Activated naive CD4-positive, alpha-beta T cell treated with anti-CD3 and anti-CD28 coated beads, Interleukin-2, amount 50 U/mL, for 24 hours (primary cell): ENCODE measurements at regions not wholly inside any gene's neighbourhood (a gene's known extent, or its start where the extent isn't known, plus 50 kb on each side); places are given as distances from the start of the nearest gene placed in this dataset.

Experiments used
- H3K27ac Mint-ChIP-seq: one replicate; pipeline ENCODE4 v1.8.0; 2021; ENCODE audit warnings: mild to moderate bottlenecking, mixed read lengths
- H3K27me3 Mint-ChIP-seq: one replicate; pipeline ENCODE4 v1.8.0; 2021; ENCODE audit warnings: mixed read lengths
- H3K36me3 Mint-ChIP-seq: one replicate; pipeline ENCODE4 v1.8.0; 2021; ENCODE audit warnings: mixed read lengths
- H3K4me1 Mint-ChIP-seq: one replicate; pipeline ENCODE4 v1.8.0; 2021; ENCODE audit warnings: mixed read lengths
- H3K4me3 Mint-ChIP-seq: one replicate; pipeline ENCODE4 v1.8.0; 2021; ENCODE audit warnings: mild to moderate bottlenecking, mixed read lengths
- H3K9me3 Mint-ChIP-seq: one replicate; pipeline ENCODE4 v1.8.0; 2021; ENCODE audit warnings: mixed read lengths

GRCh38 chr16:64892835-64893785 lies 228.8 kb downstream of the CDH11 start:
- peaks cover 11% of the 10 kb centered on the region for H3K9me3 Mint-ChIP-seq
- H3K36me3 Mint-ChIP-seq, result no peaks in the 10 kb centered on the region
- H3K27ac Mint-ChIP-seq, result no peak overlapping the region
- no peak overlapping the region for H3K4me3 Mint-ChIP-seq
- no peaks in the 10 kb centered on the region for H3K4me1 Mint-ChIP-seq
- H3K27me3 Mint-ChIP-seq, result no peaks in the 10 kb centered on the region

GRCh38 chr16:64889446-64889845 lies 232.4 kb downstream of the CDH11 start:
- Mint-ChIP-seq H3K4me1 (no peaks in the 10 kb centered on the region), H3K36me3 (no peaks in the 10 kb centered on the region), H3K27ac (peak overlapping the region; percentile 59), H3K4me3 (no peak overlapping the region), H3K27me3 (no peaks in the 10 kb centered on the region), H3K9me3 (peaks cover 13% of the 10 kb centered on the region)

GRCh38 chr16:64887651-64888050 lies 234.2 kb downstream of the CDH11 start:
- H3K27ac Mint-ChIP-seq, result no peak overlapping the region
- H3K36me3 Mint-ChIP-seq, result no peaks in the 10 kb centered on the region
- no peak overlapping the region for H3K4me3 Mint-ChIP-seq
- no peaks in the 10 kb centered on the region for H3K27me3 Mint-ChIP-seq
- H3K9me3 Mint-ChIP-seq, result peaks cover 23% of the 10 kb centered on the region
- H3K4me1 Mint-ChIP-seq, result no peaks in the 10 kb centered on the region

GRCh38 chr16:64882078-64882784 lies 239.6 kb downstream of the CDH11 start:
- Mint-ChIP-seq H3K27ac (no peak overlapping the region), H3K4me1 (no peaks in the 10 kb centered on the region), H3K9me3 (peaks cover 19% of the 10 kb centered on the region), H3K27me3 (no peaks in the 10 kb centered on the region), H3K4me3 (no peak overlapping the region), H3K36me3 (no peaks in the 10 kb centered on the region)

GRCh38 chr16:64880994-64881393 lies 240.9 kb downstream of the CDH11 start:
- H3K4me1 Mint-ChIP-seq, result no peaks in the 10 kb centered on the region
- no peaks in the 10 kb centered on the region for H3K27me3 Mint-ChIP-seq
- peaks cover 14% of the 10 kb centered on the region for H3K9me3 Mint-ChIP-seq
- no peaks in the 10 kb centered on the region for H3K36me3 Mint-ChIP-seq
- no peak overlapping the region for H3K27ac Mint-ChIP-seq
- no peak overlapping the region for H3K4me3 Mint-ChIP-seq

- H3K36me3 Mint-ChIP-seq, result no peaks in the 10 kb centered on the region
- no peak overlapping the region for H3K27ac Mint-ChIP-seq
- no peak overlapping the region for H3K4me3 Mint-ChIP-seq
- no peaks in the 10 kb centered on the region for H3K4me1 Mint-ChIP-seq
- peaks cover 18% of the 10 kb centered on the region for H3K9me3 Mint-ChIP-seq
- H3K27me3 Mint-ChIP-seq, result no peaks in the 10 kb centered on the region
These were observed 241.9 kb downstream of the CDH11 start for GRCh38 chr16:64880006-64880405.

- no peaks in the 10 kb centered on the region for H3K27me3 Mint-ChIP-seq
- H3K36me3 Mint-ChIP-seq, result no peaks in the 10 kb centered on the region
- peaks cover 15% of the 10 kb centered on the region for H3K9me3 Mint-ChIP-seq
- H3K27ac Mint-ChIP-seq, result no peak overlapping the region
- no peak overlapping the region for H3K4me3 Mint-ChIP-seq
- no peaks in the 10 kb centered on the region for H3K4me1 Mint-ChIP-seq
These were observed 242.9 kb downstream of the CDH11 start for GRCh38 chr16:64878940-64879339.

GRCh38 chr16:64872101-64872500 lies 249.8 kb downstream of the CDH11 start:
- H3K27ac Mint-ChIP-seq, result no peak overlapping the region

GRCh38 chr16:64870859-64871258 lies 251.0 kb downstream of the CDH11 start:
- H3K27me3 Mint-ChIP-seq, result no peaks in the 10 kb centered on the region
- no peaks in the 10 kb centered on the region for H3K4me1 Mint-ChIP-seq
- no peak overlapping the region for H3K27ac Mint-ChIP-seq
- H3K4me3 Mint-ChIP-seq, result no peak overlapping the region
- peaks cover 11% of the 10 kb centered on the region for H3K9me3 Mint-ChIP-seq
- H3K36me3 Mint-ChIP-seq, result no peaks in the 10 kb centered on the region

More at GRCh38 chr16:64872101-64872500, 249.8 kb downstream of the CDH11 start:
- no peaks in the 10 kb centered on the region for H3K4me1 Mint-ChIP-seq
- H3K36me3 Mint-ChIP-seq, result no peaks in the 10 kb centered on the region
- H3K4me3 Mint-ChIP-seq, result no peak overlapping the region
- no peaks in the 10 kb centered on the region for H3K27me3 Mint-ChIP-seq
- peaks cover 11% of the 10 kb centered on the region for H3K9me3 Mint-ChIP-seq

- H3K27me3 Mint-ChIP-seq, result no peaks in the 10 kb centered on the region
- H3K4me3 Mint-ChIP-seq, result no peak overlapping the region
- H3K36me3 Mint-ChIP-seq, result no peaks in the 10 kb centered on the region
- H3K4me1 Mint-ChIP-seq, result no peaks in the 10 kb centered on the region
- no peak overlapping the region for H3K27ac Mint-ChIP-seq
- H3K9me3 Mint-ChIP-seq, result peaks cover 5% of the 10 kb centered on the region
These were observed 252.1 kb downstream of the CDH11 start for GRCh38 chr16:64869781-64870180.

GRCh38 chr16:64866021-64866420 lies 255.8 kb downstream of the CDH11 start:
- Mint-ChIP-seq H3K9me3 (peaks cover 5% of the 10 kb centered on the region), H3K36me3 (no peaks in the 10 kb centered on the region), H3K4me1 (no peaks in the 10 kb centered on the region), H3K4me3 (no peak overlapping the region), H3K27me3 (no peaks in the 10 kb centered on the region), H3K27ac (no peak overlapping the region)

- Mint-ChIP-seq H3K36me3 (no peaks in the 10 kb centered on the region), H3K4me1 (no peaks in the 10 kb centered on the region), H3K4me3 (no peak overlapping the region), H3K27ac (no peak overlapping the region), H3K27me3 (no peaks in the 10 kb centered on the region), H3K9me3 (peaks cover 10% of the 10 kb centered on the region)
These were observed 256.7 kb downstream of the CDH11 start for GRCh38 chr16:64865069-64865696.

- H3K4me3 Mint-ChIP-seq, result no peak overlapping the region
- no peaks in the 10 kb centered on the region for H3K27me3 Mint-ChIP-seq
- H3K36me3 Mint-ChIP-seq, result no peaks in the 10 kb centered on the region
- peaks cover 10% of the 10 kb centered on the region for H3K9me3 Mint-ChIP-seq
- H3K4me1 Mint-ChIP-seq, result no peaks in the 10 kb centered on the region
- no peak overlapping the region for H3K27ac Mint-ChIP-seq
These were observed 257.5 kb downstream of the CDH11 start for GRCh38 chr16:64864232-64864809.

- H3K27me3 Mint-ChIP-seq, result no peaks in the 10 kb centered on the region
These were observed 263.8 kb downstream of the CDH11 start for GRCh38 chr16:64858076-64858475.

GRCh38 chr16:64857411-64857810 lies 264.5 kb downstream of the CDH11 start:
- Mint-ChIP-seq H3K4me3 (no peak overlapping the region), H3K27me3 (no peaks in the 10 kb centered on the region), H3K4me1 (no peaks in the 10 kb centered on the region), H3K36me3 (no peaks in the 10 kb centered on the region), H3K9me3 (peaks cover 5% of the 10 kb centered on the region), H3K27ac (no peak overlapping the region)

More at GRCh38 chr16:64858076-64858475, 263.8 kb downstream of the CDH11 start:
- Mint-ChIP-seq H3K4me3 (no peak overlapping the region), H3K36me3 (no peaks in the 10 kb centered on the region), H3K4me1 (no peaks in the 10 kb centered on the region), H3K27ac (no peak overlapping the region), H3K9me3 (peaks cover 5% of the 10 kb centered on the region)
